Stimulated activated CD4-positive, alpha-beta T cell treated with anti-CD3 and anti-CD28 coated beads, Interleukin-4, amount 100 ng/mL, for 24 hours (primary cell): ENCODE measurements at regions not wholly inside any gene's neighbourhood (a gene's known extent, or its start where the extent isn't known, plus 50 kb on each side); places are given as distances from the start of the nearest gene placed in this dataset.
"Not testable (repeated sequence)": the region's sequence is repeated elsewhere in the genome, so short reads cannot be mapped to it uniquely, and the experiment has no call there.

ENCODE experiments used
- DNase-seq: peaks from one replicate; pipeline ENCODE4 v3.0.0-alpha.2; 2020

- DNase-seq: no peak
These were observed 925.5 kb downstream of the LRFN5 start for GRCh38 chr14:42532194-42532593.

- no peak for DNase-seq
These were observed 920.5 kb downstream of the LRFN5 start for GRCh38 chr14:42527141-42527540.

DNA sequence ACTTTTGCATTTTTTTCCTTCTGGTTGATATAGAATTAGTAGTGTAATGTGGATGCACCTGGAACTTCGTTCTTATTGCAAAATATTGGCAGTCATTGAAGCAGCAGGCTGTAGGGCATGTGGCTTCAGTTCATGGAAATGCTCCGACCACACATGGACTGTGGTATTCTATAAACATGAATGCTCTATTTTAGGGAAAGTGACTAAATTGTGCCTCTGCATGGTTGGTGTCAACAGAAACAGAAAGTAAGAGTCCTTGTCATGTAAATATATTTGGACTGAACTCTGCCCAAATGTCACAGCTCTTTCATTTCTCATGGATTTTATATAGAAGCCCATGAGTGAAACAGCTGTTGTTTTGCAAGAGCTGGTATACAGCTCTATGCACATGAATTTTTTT, 917.0 kb downstream of the LRFN5 start:
- no peak for DNase-seq

GRCh38 chr14:42517806-42518500, 911.3 kb downstream of the LRFN5 start:
- no peak for DNase-seq

DNA sequence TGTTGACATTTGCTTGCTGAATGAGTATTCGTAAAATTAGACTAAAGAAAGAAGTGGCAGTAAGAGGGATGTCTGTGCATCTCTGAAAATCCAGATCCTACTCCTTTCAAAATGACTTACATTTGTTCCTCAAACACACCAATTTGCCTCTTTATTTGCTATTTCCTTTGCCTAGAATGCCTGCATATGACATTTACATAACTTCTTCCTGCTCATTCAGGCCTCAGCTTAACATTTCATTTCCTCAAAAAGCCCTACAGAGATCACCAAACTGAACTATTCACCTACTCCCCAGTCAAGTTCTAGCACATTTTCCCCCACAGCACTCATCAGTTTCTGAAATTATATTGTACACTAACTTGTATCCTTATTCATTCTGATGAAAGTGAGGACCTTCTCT, 907.2 kb downstream of the LRFN5 start:
- DNase-seq: no peak

GRCh38 chr14:42510071-42510470, 903.4 kb downstream of the LRFN5 start:
- no peak for DNase-seq

DNA sequence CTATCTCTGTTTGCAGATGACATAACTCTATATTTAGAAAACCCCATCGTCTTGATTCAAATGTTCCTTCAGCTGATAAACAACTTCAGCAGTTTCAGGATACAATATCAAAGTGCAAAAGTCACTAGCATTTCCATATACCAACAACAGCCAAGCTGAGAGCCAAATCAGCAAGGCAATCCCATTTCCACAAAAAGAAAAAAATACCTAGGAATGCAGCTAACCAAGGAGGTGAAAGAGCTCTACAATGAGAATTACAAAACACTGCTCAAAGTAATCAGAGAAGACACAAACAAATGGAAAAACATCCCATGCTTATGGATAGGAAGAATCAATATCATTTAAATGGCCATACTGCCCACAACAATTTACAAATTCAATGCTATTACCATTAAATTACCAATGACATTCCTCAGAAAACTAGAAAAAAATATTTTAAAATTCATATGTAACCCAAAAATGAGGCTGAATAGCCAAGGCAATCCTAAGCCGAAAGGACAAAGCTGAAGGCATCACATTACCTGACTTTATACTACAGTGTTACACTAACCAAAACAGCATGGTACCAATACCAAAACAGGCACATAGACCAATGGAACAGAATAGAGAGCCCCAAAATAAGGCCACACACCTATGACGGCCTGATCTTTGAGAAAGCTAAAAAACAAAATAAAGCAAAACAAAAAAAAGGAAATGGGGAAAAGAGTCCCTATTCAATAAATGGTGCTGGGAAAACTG, 901.7 kb downstream of the LRFN5 start:
- DNase-seq: no peak

GRCh38 chr14:42504433-42504832, 897.8 kb downstream of the LRFN5 start:
- no peak for DNase-seq

GRCh38 chr14:42499137-42499536, 892.5 kb downstream of the LRFN5 start:
- DNase-seq: no peak

DNA sequence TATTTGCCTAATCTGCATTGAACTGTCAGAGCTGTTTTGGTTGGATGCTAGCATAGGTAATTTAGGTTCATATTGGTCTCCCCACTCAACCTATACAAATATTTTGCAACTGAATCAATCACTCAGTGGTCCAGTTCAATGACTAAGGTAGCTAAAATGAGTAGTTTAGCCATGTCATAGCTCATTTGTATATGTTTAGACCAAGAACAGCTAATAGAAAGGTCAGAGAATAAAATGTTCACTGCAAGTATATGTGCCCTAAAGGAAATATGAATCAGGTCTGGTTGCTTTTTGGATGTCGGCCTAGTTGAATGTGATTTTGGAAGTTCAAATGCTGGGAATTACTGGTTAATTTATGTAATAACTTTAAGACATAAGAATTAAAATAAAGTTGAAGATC, 883.9 kb downstream of the LRFN5 start:
- no peak for DNase-seq

DNA sequence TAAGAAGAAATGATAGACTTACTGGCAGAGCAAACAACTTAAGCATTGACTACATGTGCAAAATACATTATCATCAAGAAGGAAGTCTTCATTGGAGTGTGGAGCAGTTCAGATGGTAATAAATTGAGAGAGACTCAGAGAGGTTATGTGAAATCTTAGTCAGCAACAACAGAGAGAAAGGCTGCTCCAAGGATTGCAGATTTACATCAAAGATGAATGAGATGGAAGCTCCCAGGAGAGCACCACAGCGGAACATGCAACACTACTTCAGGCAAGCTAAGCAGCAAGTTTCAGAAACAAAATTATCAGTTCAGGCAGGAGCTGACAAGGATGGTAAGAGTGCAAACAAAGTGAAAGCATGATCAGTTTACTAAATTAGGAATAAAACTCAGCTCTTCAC, 882.3 kb downstream of the LRFN5 start:
- no peak for DNase-seq

GRCh38 chr14:42482345-42482971, 875.8 kb downstream of the LRFN5 start:
- DNase-seq: not testable (repeated sequence)

DNA sequence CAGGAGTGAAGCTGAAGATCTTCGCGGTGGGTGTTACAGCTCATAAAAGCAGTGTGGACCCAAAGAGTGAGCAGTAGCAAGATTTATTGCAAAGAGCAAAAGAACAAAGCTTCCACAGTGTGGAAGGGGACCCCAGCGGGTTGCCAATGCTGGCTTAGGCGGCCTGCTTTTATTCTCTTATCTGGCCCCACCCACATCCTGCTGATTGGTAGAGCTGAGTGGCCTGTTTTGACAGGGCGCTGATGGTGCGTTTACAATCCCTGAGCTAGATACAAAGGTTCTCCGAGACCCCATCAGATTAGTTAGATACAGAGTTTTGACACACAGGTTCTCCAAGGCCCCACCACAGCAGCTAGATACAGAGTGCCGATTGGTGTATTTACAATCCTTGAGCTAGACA, 875.0 kb downstream of the LRFN5 start:
- not testable (repeated sequence) for DNase-seq

DNA sequence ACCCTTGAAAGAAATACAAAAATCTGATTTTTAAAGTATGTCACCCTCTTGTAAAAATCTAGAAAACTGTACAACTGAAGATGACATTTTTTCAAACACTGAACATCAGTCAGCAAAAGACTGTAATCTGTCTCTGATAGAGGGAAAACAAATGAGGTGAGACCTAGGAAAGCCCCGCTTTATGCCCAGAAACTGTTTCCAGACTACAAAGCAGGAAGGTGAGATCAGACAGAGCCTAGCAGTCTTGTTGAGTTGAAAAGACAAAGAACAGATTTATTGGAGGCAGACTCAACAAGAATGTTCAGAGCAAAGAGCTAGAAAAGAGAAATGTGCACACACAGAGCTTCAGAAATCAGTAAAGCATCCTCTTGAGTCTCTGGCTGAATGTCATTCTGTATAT, 873.6 kb downstream of the LRFN5 start:
- no peak for DNase-seq

DNA sequence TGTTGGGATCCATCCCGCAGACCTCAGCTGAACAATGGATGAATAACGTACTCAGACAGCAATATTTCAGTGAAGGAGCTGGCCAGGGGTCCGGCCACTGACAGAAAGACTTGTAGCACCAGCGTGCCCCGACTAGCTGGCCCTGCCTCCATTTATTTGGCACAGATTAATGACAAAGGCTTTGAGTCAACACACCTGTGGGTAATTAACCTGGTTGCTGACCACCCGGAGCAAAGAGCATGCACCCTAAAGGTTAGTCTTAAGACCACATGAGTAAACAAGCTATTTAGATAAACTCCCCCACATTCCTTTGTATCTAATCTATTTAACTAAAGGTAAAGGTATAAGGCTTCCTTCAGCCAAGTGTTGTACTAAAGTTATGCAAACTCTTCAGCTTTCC, 868.6 kb downstream of the LRFN5 start:
- no peak for DNase-seq

GRCh38 chr14:42470427-42470719, 863.7 kb downstream of the LRFN5 start:
- DNase-seq: no peak

DNA sequence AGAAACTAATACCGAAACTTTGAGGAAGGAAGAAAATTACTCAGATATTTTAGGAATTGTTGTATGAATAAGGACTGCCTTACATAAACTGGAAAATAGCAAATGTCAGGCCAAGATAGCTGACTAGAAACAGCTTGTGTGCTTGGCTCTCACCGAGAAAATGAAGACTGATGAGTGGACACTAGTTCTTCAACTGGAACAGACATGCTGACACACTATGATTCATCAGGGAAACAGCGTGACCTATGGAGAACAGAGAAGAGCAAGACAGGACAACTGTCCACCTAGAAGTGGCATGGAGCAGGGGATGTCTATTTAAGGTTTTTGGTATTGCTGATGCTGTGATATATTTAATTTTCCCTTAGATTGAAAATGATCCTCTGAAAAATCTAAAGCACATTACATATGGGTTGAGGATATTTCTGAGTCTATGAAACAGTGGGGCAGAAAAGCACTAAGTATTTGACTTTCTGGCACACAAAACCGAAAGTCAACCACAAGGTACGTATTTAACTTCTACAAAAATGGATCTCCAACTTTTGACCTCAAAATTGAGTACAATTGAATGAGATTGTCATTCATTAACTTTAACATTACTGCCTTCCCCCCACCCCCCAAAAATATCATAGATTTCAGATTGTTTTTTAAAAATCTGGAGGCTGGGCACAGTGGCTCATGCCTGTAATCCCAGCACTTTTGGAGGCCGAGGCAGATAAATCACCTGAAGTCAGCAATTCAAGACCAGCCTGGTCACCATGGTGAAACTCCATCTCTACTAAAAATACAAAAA, 863.2 kb downstream of the LRFN5 start:
- no peak for DNase-seq

DNA sequence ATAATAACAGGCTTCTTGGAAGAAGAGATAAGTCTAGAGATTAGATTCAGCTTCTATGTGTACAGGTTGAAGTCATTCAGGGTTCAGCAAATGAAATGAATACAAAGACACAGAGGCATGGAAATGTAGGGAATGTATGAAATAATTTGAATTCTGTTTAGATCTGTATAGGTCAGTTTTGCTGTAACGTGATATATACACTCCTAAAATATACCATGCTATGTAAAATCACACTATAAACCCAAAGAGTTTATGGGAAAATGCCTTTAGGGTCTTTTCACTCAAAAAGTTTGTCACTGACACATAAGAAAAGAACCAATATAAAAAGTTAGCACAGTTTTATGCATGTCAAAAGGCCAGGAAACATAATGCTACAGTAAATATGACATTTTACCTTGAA, 854.0 kb downstream of the LRFN5 start:
- no peak for DNase-seq

GRCh38 chr14:42459171-42459685, 852.6 kb downstream of the LRFN5 start:
- no peak for DNase-seq

- DNase-seq: no peak
These were observed 834.9 kb downstream of the LRFN5 start for GRCh38 chr14:42441615-42442014.

- DNase-seq: no peak
These were observed 831.1 kb downstream of the LRFN5 start for GRCh38 chr14:42437809-42438208.

DNA sequence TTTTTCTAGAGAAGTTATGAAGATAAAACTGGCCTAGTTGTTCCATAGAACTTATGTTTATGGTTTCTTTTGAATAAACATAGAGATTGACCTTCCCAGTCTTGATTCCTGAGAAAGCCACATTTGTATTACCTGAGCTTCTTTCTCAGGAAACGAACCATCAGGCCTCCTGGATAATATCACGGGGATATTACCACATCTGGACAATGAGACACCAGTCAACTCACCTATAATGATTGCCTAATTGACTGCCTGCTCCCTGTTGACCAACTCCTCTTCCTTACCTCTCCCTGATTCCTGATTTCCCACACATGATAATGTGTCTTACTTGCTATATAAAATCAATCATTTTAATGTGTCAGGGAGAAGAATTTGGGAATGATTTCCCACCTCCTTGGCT, 822.7 kb downstream of the LRFN5 start:
- no peak for DNase-seq

- DNase-seq: no peak
These were observed 822.3 kb downstream of the LRFN5 start for GRCh38 chr14:42428996-42429395.
